ENCODE measurements at regions not wholly inside any gene's neighbourhood (a gene's known extent, or its start where the extent isn't known, plus 50 kb on each side); places are given as distances from the start of the nearest gene placed in this dataset.
"Not testable (repeated sequence)": the region's sequence is repeated elsewhere in the genome, so short reads cannot be mapped to it uniquely, and the experiment has no call there.

DNA sequence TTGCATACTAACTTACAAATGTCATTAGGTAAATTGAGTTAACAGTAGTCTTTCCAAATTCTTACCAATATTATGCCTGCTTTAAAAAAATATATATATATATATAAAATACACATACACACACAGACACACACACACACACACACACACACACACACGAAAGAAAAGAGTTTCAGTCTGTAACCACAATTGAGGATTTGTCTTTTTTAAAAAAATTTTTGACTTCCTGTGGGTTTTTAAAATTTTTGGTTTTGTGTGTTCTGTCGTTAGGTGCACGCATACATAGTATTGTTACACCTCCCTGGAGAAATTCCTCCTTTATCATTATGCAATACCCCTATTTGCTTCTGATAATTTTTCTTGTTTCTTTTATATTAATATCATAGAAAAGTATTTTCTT lies 129.3 kb upstream of the LRRC61 start:
- not testable (repeated sequence) for H3K27me3 ChIP-seq

More for the DNA sequence above, 129.3 kb upstream of the LRRC61 start:
- not testable (repeated sequence) for H3K27ac ChIP-seq, H3K4me1 ChIP-seq, ATAC-seq, H3K9me3 ChIP-seq, H3K36me3 ChIP-seq, H3K4me3 ChIP-seq
- WGBS, 2 donors (ENCODE audit: low coverage in 1 of 2), result 70 to 79% methylated on average over 3 of the region's 3 CpGs

Small RNA genes in the stretch of these regions (small RNA-seq; reads per million reads assigned to genes)
- gene AC092666.2, result 0 reads per million in 4 donors
